HG02852 (cell line): ENCODE measurements at regions not wholly inside any gene's neighbourhood (a gene's known extent, or its start where the extent isn't known, plus 50 kb on each side); places are given as distances from the start of the nearest gene placed in this dataset.
"Not testable (repeated sequence)": the region's sequence is repeated elsewhere in the genome, so short reads cannot be mapped to it uniquely, and the experiment has no call there.

Experiments
- ATAC-seq: cut with Tn5 transposase; IDR thresholded peaks from one replicate; pipeline ENCODE4 v1.9.1; 2021; ENCODE audit warnings: mild to moderate bottlenecking, moderate library complexity; ENCODE audit not compliant: unreplicated experiment

GRCh38 chr9:41839786-41840185 is 289.4 kb downstream of the CNTNAP3B start:
- not testable (repeated sequence) for ATAC-seq

DNA sequence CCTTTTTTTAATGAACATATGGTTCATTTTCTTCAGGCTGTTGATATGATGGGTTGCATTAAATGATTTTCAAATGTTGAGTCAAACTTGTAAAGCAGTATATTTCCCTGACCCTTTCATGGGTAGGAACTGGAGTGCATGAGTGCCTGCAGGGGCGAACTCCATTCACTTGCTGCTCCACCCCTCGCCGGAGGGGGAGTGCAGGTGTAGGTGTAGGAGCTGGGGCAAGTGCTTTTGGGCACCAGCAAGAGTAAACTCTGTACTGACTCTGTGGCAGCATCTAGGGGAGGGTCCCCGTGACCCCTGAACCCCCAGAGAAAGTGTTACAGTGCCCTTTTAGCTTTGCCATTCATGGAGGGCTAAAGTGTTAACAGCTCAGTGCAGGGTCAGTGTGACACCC is 290.3 kb downstream of the CNTNAP3B start:
- ATAC-seq = not testable (repeated sequence)

DNA sequence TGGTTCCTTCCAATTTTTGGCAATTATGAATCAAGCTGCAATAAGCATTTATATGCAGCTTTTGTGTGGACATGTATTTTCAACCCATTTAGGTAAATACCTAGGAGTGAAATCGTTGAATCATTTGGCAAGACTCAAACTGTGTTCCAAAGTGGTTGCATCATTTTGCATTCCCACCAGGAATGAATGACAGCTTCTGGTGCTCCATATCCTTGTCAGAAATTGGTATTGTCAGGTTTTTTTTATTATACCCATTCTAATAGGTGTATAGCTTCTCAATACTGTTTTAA is 290.7 kb downstream of the CNTNAP3B start:
- ATAC-seq = not testable (repeated sequence)

DNA sequence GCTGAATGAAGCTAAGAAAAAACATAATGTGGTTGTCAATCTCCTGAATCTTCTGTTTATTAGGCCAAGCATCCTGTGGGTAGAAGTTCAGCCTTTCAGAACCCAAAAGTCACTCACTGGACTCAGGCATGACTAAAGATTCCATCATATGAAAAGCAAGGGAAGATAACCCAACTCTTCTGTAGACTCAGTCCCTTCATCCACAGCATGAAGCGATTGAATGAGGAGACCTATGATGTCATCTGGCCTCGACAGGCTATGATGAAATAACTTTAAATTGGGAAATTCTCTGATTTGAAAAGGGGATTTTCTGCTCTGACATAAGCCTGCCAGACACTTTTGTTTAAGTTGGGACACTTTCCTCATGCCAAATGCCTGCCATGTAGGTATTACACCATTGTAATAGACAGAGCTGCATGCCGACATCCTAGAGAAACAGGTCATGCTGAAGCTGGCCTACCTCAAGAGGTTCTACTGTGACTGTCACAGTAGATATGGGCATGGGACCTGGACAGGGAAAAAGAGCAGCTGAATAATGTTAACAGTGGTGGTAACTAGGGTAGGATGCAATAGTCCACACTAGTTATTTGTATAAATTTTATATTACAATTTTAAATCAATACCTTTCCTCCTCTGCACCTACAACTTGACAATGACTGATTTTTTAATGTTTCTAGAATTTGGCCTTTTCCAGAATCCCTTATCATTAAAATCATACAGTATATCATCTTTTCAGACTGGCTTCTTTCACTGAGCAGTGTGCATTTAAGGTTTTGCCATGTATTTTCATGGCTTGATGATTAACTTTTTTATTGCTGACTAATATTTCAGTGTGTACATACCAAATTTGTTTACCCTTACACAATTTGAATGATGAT is 291.3 kb downstream of the CNTNAP3B start:
- not testable (repeated sequence) for ATAC-seq

DNA sequence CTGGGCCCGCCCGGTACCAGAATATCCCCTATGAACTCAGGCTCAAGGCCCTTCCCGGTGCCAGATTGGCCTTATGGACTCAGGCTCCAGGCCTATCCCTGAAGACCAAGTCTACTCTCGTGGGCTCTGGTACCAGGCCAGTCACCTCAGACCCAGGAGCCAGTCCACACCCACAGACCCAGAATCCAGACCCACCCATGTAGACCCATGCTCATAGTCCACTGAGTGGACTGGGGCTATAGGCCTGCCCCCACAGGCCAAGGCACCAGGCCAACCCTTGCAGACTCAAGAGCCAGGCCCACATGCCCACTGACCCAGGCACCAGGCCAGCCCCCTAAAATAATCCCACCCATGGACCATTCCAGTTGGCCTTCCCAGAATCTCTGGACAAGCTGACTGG is 296.1 kb downstream of the CNTNAP3B start:
- ATAC-seq = not testable (repeated sequence)

DNA sequence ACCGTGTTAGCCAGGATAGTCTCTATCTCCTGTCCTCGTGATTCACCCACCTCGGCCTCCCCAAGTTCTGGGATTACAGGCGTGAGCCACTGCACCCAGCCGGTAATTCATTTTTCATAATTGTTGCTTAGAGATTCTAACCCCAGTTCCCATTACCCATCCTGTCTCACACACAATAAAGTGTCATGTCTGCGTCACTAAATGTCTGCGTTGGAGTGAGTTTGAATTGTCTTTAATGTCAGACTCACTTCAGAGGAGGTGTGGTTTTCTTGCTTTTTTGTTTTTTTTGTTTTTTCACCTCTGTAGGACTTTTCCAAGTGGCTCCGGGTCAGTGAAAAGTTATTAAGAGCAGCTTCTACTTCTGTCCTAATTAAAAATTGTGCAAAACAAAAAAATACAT is 304.5 kb downstream of the CNTNAP3B start:
- not testable (repeated sequence) for ATAC-seq

DNA sequence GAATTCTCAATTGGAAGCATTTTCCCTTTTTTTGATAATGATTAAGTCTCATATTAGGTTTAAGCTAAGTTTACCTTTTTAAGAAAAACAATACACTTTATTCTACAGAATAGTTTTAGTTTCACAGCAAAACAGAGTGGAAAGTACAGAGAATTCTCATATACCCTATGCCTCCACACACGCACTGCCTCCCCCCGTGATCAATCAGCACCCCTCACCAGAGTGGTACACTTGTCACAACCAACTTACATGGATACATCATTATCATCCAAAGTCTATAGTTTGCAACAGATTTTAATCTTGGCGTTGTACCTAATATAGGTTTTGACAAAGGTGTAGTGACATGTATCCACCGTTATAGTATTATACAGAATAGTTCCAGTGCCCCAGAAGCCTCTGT is 326.5 kb downstream of the CNTNAP3B start:
- not testable (repeated sequence) for ATAC-seq

DNA sequence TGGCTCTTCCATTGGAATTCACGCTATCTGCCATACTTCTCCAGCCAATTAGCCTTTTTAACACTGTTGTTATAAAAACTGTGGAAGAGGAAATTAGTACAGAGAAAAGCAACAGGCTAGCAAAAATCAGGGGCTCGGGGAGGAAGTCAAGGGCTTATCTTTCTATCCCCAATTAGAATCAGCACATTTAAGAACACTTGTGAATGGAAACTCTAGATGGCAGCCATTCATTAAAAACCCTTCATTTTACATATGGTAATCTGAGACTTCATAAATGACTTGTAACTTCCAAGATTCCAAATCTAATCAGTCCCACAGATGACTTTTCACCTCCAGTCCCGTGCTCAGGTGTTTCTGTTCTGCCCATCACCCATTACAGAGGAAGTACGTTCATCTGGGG is 330.5 kb downstream of the CNTNAP3B start:
- ATAC-seq = not testable (repeated sequence)

- not testable (repeated sequence) for ATAC-seq
Observed at GRCh38 chr9:41790719-41791363, 338.4 kb downstream of the CNTNAP3B start.

- ATAC-seq = not testable (repeated sequence)
Observed at GRCh38 chr9:41790007-41790406, 339.2 kb downstream of the CNTNAP3B start.

DNA sequence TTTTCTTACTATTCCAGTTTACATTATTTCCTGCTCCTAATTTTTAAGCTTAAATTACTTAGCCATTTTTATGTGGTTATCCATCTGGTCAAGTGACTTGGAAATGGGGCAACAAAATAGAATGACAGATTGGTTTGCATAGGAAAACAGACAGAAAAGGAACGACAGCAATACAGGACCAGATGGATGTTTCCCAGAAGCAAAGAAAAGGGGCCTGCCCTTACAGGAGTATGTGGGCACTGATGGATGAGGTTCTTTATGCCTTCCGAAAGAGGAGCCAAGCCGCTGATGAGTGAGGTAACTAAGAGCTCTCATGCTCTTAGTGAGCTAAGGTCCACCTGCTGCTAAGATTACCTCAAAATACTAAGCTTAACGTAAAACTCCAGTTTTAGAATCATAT is 339.8 kb downstream of the CNTNAP3B start:
- not testable (repeated sequence) for ATAC-seq

DNA sequence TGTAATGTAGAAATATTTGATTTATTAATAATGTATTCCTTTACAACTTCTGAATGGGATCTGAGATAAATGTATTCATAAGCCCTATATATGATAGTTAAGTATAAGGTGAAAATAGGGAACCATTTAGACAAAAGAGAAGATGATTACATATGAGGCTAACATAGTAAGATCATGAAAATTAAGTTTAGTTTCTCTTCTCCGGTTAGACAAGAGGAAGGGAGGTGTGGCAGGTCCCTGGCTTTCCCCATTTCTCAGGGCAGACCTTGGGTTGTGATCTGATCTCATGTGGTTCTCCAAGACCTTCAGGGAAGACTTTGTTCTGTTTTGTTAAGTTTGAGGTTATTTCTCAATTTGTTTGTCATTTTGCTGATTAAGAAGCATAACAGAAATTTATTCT is 341.3 kb downstream of the CNTNAP3B start:
- ATAC-seq = not testable (repeated sequence)

DNA sequence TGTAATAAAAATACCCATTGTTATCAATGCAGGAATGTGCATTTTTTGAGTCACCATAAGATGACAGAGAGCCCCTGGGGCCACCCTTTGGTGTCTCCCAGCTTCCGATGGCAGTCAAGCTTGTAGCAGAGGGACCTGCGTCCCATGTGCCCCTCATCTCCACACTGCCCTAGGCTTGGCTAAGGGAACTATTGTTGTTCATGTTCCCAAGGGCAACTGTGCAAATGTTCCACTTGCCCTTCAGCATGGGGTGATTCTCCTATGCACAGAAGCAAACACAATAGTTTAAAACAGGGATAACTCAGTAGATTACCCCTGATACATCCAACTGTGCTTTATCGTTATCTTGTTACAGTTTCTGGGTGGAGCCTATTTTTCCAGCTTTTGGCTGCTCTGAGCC is 342.0 kb downstream of the CNTNAP3B start:
- ATAC-seq = not testable (repeated sequence)

GRCh38 chr9:41784006-41784405 is 345.2 kb downstream of the CNTNAP3B start:
- ATAC-seq = not testable (repeated sequence)

- ATAC-seq = not testable (repeated sequence)
Observed at GRCh38 chr9:41783070-41783810, 346.0 kb downstream of the CNTNAP3B start.

GRCh38 chr9:41781899-41782298 is 347.3 kb downstream of the CNTNAP3B start:
- not testable (repeated sequence) for ATAC-seq

DNA sequence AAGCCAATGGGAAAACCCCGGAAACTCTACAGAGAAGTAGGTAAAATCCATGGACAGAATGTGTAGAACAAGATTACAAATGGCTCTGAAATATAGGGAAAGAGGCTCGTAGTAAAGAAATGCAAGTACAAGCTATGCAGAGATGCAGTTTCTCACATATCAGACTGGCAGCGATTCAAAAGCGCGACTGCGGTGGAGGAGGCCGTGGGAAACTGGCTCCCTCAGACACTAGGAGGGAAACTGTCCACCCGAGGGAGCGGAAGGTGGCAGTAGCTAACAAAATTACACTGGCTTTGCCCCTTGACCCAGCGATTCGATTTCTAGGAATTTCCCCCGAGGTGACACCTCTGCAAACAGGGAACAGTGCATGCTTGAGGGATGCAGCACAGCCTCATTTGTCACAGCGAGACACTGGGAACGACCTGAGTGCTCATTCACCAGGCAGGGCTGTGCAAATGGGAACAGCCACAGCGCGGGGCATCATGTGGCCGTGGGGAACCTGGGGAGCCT is 349.3 kb downstream of the CNTNAP3B start:
- not testable (repeated sequence) for ATAC-seq

DNA sequence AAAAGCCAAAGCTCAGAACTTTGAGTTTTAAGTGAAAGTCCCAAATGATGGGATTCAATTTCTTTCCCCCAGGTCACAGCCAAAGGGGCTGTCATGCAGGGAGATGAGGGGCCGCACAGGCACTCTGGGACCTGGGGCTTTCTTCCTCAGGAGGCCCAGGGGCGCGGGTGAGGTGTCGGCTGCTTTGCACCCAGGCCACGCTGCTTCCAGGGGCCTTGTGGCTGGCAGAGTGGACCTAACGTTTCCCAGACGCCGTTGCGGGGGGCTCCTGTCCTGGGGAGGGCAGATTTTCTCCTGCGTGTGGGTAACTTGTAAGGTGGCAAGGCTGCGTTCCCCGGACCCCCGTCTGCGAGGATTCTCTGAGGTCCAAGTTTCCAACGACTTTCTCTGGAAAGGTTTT is 350.0 kb downstream of the CNTNAP3B start:
- not testable (repeated sequence) for ATAC-seq

DNA sequence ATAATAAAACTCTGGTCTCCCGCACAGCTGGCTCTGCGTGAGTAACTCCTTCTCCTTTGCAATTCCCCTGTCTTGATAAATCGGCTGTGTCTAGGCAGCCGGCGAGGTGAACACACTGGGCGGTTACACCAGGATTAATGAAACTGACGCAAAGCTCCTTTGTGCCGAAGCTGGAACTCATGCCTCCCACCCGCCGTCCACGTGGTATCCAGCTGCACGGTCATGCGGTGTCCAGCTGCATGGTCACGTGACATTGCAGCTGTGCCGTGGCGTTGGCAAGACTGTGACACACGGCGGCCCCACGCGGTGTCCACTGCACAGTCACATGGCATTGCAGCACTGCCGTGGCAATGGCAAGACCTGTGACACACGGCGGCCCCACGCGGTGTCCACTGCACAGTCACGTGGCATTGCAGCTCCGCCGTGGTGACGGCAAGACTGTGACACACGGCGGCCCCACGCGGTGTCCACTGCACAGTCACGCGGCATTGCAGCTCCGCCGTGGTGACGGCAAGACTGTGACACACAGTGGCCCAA is 350.6 kb downstream of the CNTNAP3B start:
- ATAC-seq = not testable (repeated sequence)

DNA sequence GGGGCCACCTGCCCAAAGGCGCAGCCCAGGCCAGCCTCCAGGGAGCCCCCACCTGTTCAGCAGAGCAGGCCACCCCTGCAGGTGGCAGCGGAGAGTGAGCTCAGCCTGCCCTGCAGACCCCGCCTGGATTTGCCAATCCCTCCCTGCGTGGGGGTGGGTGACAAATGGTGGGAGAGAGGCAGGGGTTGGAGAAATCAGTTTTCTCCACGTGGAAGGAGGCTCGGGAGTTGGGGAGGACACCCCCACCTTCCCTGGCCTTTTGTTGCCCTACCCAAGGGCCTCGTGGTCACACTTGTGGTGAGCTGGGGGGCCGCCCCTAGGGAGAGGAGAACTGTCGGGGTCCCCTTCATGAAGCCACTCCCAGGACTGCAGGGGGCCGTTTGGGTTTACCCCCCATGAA is 351.7 kb downstream of the CNTNAP3B start:
- ATAC-seq = not testable (repeated sequence)

GRCh38 chr9:41772541-41772940 is 356.7 kb downstream of the CNTNAP3B start:
- not testable (repeated sequence) for ATAC-seq
